Testis (tissue), 2 donors: ENCODE measurements at regions not wholly inside any gene's neighbourhood (a gene's known extent, or its start where the extent isn't known, plus 50 kb on each side); places are given as distances from the start of the nearest gene placed in this dataset.

Experiments
- DNase-seq: peaks from one replicate; pipeline ENCODE4 v3.0.0-alpha.2; 2019
- H3K27ac ChIP-seq, 2 donors: fragments of 200-600 bp; sonication (generic); one replicate each; pipeline ENCODE4 v1.5.1; 2019
- H3K27me3 ChIP-seq: fragments of 200-600 bp; sonication (generic); one replicate; pipeline ENCODE4 v1.5.1; 2019
- H3K36me3 ChIP-seq: fragments of 200-600 bp; sonication (generic); one replicate; pipeline ENCODE4 v1.5.1; 2017; ENCODE audit warnings: low read depth; ENCODE audit errors: missing control alignments
- H3K4me1 ChIP-seq: fragments of 200-600 bp; sonication (generic); one replicate; pipeline ENCODE4 v1.5.1; 2019
- H3K4me3 ChIP-seq, 2 donors: fragments of 200-600 bp; sonication (generic); one replicate each; pipeline ENCODE4 v1.5.1; 2017 to 2019
- H3K9me3 ChIP-seq: fragments of 200-600 bp; sonication (generic); one replicate; pipeline ENCODE4 v1.5.1; 2017
- POLR2A ChIP-seq: fragments of 450-650 bp; IDR thresholded peaks from one replicate; pipeline ENCODE4 v1.6.1; 2017; ENCODE audit warnings: antibody characterized with exemption, mild to moderate bottlenecking, moderate library complexity
- whole genome bisulfite sequencing, 2 donors: methylation state at CpG; one replicate each; pipeline ENCODE4 v1.1.5; 2018; 5-methylcytosine and 5-hydroxymethylcytosine counted together
- intact Hi-C: fragments of 100-400 bp; cut with DNase I; formaldehyde crosslinking; loops from one replicate; pipeline ENCODE4 v1.15.1; 2023; ENCODE audit warnings: low total_unique reads
- TF ChIP-seq, protein P1 (sequence below), 3 experiments: fragments of 450-650 bp in 2 of 3; fragments of 200-600 bp in 1 of 3; sonication (generic) in 1 of 3; IDR thresholded peaks; one replicate each; pipeline ENCODE4 v1.5.1; 2016 to 2019; ENCODE audit warnings: antibody characterized with exemption in 3 of 3, mild to moderate bottlenecking in 2 of 3, moderate library complexity in 1 of 3

DNA sequence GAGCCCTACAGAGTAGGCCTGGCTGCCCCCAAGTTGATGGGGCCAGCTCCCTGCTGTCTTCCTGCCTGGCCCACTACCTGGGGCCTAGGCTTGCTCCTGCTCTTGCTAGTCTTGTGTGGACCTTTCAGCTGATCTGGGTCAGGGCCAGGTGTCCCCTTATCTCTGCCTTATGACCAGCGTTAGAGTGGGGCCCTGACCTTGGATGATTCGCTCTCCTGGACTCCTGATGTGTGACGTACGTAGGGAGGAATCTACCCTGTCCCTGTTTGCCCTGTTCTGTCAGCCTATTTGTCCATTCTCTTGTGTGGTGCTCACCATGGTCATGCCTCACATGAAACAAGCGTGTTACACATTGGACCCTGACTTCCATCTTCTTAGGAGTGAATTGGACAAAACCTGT lies 571.8 kb downstream of the QKI start:
- H3K27me3 ChIP-seq = no peaks in the 10 kb centered on the region
- no peaks in the 10 kb centered on the region for H3K9me3 ChIP-seq
- DNase-seq = no peak
- 77 to 85% methylated on average over 5 of the region's 5 CpGs for WGBS, 2 donors
- no peak overlapping the region for H3K4me3 ChIP-seq
- intact Hi-C loops = no loop called here
- TF ChIP-seq POLR2A = no peak
- TF ChIP-seq, protein P1, sequence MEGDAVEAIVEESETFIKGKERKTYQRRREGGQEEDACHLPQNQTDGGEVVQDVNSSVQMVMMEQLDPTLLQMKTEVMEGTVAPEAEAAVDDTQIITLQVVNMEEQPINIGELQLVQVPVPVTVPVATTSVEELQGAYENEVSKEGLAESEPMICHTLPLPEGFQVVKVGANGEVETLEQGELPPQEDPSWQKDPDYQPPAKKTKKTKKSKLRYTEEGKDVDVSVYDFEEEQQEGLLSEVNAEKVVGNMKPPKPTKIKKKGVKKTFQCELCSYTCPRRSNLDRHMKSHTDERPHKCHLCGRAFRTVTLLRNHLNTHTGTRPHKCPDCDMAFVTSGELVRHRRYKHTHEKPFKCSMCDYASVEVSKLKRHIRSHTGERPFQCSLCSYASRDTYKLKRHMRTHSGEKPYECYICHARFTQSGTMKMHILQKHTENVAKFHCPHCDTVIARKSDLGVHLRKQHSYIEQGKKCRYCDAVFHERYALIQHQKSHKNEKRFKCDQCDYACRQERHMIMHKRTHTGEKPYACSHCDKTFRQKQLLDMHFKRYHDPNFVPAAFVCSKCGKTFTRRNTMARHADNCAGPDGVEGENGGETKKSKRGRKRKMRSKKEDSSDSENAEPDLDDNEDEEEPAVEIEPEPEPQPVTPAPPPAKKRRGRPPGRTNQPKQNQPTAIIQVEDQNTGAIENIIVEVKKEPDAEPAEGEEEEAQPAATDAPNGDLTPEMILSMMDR (IDR thresholded peaks at IDR 0.05) = no peak
- no peaks in the 10 kb centered on the region for H3K36me3 ChIP-seq
- H3K27ac ChIP-seq = no peak overlapping the region
- peaks cover 3% of the 10 kb centered on the region for H3K4me1 ChIP-seq

DNA sequence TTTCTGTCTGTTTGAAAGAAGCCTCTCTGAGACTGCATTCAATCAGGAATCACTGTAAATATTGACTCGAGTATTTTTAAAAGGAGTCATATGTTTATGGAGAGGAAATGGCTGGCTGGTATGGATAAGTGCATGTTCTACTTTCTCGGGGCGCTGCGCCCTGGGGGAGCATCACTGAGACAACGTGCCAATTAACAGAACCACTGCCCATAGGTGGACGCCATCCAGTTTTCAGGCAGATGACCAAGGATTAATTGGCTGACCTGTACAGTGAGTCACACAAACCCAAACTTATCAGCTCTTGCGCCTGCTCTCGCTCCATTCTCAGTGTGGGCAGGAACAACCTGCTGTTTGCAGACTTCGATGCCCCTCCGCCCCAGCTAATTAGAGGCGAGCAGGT lies 571.2 kb downstream of the QKI start:
- peaks cover 3% of the 10 kb centered on the region for H3K4me1 ChIP-seq
- intact Hi-C loops = no loop called here
- no peaks in the 10 kb centered on the region for H3K27me3 ChIP-seq
- H3K27ac ChIP-seq = no peak overlapping the region
- DNase-seq = no peak
- no peak overlapping the region for H3K4me3 ChIP-seq
- 53 to 66% methylated on average over 11 of the region's 11 CpGs for WGBS, 2 donors
- no peaks in the 10 kb centered on the region for H3K9me3 ChIP-seq
- TF ChIP-seq POLR2A = no peak
- TF ChIP-seq, protein P1 (IDR thresholded peaks at IDR 0.05) = no peak
- H3K36me3 ChIP-seq = no peaks in the 10 kb centered on the region

DNA sequence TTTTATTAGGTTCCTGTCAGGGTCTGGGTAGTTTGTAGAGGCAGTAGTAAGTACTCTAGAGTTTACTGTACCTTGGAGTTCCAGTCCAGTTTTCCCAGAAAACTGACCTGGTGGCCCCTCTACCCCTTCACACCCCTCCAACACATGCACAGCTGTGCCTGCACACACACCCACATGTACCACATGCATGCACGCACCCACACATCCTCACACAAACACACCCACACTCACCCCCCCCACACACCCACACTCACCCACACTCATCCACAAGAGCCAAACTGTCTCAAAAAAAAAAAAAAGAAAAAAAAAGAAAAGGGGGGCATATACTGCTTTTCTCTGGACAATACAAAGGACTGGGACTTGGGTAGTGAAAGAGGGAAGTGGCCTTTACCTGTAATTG lies 570.5 kb downstream of the QKI start:
- Histone ChIP-seq H3K27me3 (no peaks in the 10 kb centered on the region), H3K36me3 (no peaks in the 10 kb centered on the region), H3K4me3 (no peak overlapping the region), H3K9me3 (no peaks in the 10 kb centered on the region), H3K27ac (no peak overlapping the region), H3K4me1 (peaks cover 3% of the 10 kb centered on the region)
- intact Hi-C loops = no loop called here
- TF ChIP-seq, protein P1 (IDR thresholded peaks at IDR 0.05) = no peak
- TF ChIP-seq POLR2A = no peak
- 56 to 78% methylated on average over 1 of the region's 1 CpG for WGBS, 2 donors
- no peak for DNase-seq

DNA sequence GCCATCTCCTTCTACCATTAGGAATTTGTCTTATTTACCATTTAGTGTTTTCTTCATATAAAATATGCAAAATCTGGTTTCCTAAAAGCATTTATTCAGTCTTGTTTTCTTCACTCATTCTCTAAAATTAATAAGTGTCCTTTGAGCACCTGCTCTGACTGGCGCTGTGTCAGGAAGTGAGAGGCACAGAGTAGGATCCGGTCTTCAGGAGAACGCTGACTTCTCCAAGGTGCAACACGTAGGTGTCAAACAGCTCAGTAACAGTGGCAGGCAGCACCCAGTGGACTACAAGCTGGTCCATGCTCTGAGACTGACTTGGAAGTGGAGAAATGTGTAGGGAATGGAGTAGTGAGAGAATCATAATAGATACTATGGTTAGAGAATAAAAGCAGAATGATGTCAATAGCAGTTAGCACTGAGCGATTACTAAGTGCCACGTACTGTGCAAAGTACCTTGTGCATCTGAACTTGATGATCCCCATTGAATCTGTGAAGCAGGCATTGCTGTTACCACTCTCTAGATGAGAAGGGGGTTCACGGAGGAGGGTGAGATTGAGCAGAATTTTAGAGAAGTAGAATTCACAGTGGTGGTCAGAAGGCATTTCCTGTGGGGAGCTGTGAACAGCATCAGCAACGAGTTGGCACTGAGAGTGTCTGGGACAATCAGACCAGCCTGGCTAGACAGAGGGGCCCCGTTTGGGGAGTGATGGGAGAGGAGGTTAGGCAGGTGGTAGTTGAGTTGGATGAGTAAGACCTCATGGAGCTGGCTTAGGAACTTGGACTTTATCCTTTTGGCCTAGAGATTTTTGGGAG lies 569.8 kb downstream of the QKI start:
- DNase-seq = no peak
- no peak for TF ChIP-seq POLR2A
- Histone ChIP-seq H3K4me1 (peaks cover 3% of the 10 kb centered on the region), H3K27ac (no peak overlapping the region), H3K9me3 (no peaks in the 10 kb centered on the region), H3K27me3 (no peaks in the 10 kb centered on the region), H3K4me3 (no peak overlapping the region), H3K36me3 (no peaks in the 10 kb centered on the region)
- intact Hi-C loops = no loop called here
- WGBS, 2 donors = 73 to 79% methylated on average over 9 of the region's 9 CpGs

DNA sequence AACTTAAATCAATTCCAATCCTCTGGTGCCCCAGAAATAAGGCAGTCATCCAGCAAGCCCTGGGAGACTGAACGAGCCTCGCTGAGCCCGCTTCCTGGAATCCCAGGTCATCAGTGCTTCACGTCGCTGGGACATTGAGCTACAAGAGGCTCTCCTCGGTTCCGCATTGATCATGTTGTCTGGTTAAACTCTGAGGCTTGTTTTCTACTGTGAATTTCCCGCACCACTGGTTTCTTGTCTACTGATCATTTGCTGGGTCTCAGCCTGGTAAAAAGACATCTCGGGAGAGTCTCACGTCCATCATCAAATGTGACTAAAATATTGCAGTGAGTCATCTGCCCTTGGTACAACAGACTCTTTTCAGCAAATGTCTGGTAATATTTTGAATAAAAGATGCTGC lies 569.2 kb downstream of the QKI start:
- H3K4me3 ChIP-seq = no peak overlapping the region
- H3K36me3 ChIP-seq = no peaks in the 10 kb centered on the region
- H3K27ac ChIP-seq = no peak overlapping the region
- no peaks in the 10 kb centered on the region for H3K27me3 ChIP-seq
- H3K9me3 ChIP-seq = no peaks in the 10 kb centered on the region
- WGBS, 2 donors = 47 to 60% methylated on average over 10 of the region's 10 CpGs
- DNase-seq = no peak
- TF ChIP-seq POLR2A = no peak
- TF ChIP-seq, protein P1 (IDR thresholded peaks at IDR 0.05) = no peak
- intact Hi-C loops = no loop called here
- peaks cover 3% of the 10 kb centered on the region for H3K4me1 ChIP-seq
